GM13977 (cell line): ENCODE measurements at regions not wholly inside any gene's neighbourhood (a gene's known extent, or its start where the extent isn't known, plus 50 kb on each side); places are given as distances from the start of the nearest gene placed in this dataset.
"Not testable (repeated sequence)": the region's sequence is repeated elsewhere in the genome, so short reads cannot be mapped to it uniquely, and the experiment has no call there.

ENCODE experiments used
- DNase-seq: peaks from one replicate; pipeline ENCODE4 v3.0.0; 2012; ENCODE audit warnings: low spot score
- in situ Hi-C: fragments of 300-500 bp; cut with MboI; formaldehyde crosslinking; loops from one replicate; pipeline ENCODE4 v1.12.0; 2022; ENCODE audit warnings: low sequenced_read_pairs, low pct_unique_long_range_greater_than_20kb, mixed read lengths, inconsistent platforms; ENCODE audit not compliant: unreplicated experiment
- TF ChIP-seq, protein P1 (sequence below): IDR thresholded peaks from 2 replicates; pipeline ENCODE4 v1.5.1; 2012; ENCODE audit warnings: mild to moderate bottlenecking, control low read depth; ENCODE audit not compliant: insufficient read depth; ENCODE audit errors: extremely low read depth, missing control alignments

DNA sequence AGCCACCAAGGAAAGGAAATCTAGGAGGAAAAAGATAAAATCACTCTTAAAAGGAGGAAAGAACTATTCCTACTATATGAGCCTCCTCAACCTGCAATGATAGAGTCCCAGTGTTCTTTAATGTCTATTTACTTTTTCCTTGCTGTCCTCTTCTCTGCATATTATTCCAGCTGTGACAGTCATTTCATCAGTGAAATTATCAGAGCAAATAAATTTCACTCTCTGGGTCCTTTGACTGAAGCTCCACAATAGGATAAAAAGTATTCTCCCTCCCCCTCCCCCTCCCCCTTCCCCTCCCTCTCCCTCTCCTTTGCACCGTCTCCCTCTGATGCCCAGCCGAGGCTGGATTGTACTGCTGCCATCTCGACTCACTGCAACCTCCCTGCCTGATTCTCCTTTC is 107.5 kb upstream of the DPT start:
- in situ Hi-C loops = no loop called here
- no peak for DNase-seq
- TF ChIP-seq, protein P1, sequence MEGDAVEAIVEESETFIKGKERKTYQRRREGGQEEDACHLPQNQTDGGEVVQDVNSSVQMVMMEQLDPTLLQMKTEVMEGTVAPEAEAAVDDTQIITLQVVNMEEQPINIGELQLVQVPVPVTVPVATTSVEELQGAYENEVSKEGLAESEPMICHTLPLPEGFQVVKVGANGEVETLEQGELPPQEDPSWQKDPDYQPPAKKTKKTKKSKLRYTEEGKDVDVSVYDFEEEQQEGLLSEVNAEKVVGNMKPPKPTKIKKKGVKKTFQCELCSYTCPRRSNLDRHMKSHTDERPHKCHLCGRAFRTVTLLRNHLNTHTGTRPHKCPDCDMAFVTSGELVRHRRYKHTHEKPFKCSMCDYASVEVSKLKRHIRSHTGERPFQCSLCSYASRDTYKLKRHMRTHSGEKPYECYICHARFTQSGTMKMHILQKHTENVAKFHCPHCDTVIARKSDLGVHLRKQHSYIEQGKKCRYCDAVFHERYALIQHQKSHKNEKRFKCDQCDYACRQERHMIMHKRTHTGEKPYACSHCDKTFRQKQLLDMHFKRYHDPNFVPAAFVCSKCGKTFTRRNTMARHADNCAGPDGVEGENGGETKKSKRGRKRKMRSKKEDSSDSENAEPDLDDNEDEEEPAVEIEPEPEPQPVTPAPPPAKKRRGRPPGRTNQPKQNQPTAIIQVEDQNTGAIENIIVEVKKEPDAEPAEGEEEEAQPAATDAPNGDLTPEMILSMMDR = no peak

DNA sequence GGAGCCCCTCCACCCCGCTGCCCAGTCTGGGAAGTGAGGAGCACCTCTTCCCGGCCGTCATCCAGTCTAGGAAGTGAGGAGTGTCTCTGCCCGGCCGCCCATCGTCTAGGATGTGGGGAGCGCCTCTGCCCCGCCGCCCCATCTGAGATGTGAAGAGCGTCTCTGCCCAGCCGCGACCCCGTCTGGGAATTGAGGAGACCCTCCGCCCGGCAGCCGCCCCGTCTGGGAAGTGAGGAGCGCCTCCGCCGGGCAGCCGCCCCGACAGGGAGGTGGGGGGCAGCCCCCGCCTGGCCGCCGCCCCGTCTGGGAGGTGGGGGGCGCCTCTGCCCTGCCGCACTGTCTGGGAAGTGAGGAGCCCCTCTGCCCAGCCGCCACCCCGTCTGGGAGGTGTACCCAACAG is 108.2 kb upstream of the DPT start:
- in situ Hi-C loops, DNase-seq: not testable (repeated sequence)

DNA sequence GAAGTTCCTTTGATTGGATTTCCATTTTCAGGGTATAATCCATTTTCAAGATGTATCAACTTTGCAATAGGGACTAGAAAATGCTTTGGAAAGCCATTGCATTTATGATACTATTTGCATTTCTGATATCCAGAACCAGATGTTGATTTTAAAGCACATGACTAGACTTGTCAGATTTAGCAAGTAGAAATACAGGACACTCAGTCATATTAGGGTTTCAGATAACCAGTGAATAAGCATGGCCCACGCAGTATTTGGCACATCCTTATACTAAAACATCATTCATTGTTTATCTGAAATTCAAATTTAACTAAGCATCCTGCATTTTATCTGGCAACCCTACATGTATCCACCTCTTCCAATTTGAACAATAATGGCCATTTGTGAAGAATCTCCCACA is 113.3 kb upstream of the DPT start:
- in situ Hi-C loops = no loop called here
- TF ChIP-seq, protein P1 = no peak
- DNase-seq = no peak

DNA sequence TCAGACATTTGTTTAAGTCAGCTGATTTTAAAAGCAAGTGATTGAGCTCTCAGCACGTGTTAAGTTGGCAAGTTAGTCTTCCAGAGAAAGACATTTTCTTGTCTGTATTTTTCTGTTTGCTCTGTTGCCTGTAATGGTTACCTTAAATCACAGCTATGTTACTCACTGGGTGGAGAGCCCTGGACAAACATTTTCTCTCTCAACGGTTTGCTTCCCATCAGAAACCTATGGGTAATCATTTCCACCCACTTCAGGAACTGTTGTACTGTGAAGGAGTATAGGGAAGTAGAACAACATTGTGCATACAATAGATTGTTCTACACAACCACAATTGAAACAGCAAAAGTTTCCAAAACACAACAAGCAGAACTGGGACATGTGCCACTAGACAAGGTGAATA is 113.9 kb upstream of the DPT start:
- TF ChIP-seq, protein P1 = no peak
- in situ Hi-C loops = no loop called here
- no peak for DNase-seq

DNA sequence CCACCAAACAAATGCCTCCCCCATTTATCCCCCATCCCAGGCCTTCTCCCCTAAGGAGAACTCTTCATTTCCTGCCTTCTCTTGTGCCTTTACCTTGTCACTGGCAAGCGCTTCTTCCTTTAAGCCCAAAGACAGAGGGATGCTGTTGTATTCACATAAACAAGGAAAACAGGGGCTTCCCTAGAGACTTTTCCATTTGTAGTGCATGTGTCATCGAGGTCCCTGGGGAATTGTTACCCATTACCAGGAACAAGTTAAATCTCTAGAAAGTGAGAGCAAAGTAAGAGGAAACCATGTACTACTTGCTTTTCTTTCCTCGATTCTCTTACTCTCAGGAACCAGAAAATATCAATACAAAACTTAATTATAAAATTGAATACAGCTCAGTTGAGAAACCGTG is 114.4 kb upstream of the DPT start:
- TF ChIP-seq, protein P1 = no peak
- in situ Hi-C loops = no loop called here
- no peak for DNase-seq

DNA sequence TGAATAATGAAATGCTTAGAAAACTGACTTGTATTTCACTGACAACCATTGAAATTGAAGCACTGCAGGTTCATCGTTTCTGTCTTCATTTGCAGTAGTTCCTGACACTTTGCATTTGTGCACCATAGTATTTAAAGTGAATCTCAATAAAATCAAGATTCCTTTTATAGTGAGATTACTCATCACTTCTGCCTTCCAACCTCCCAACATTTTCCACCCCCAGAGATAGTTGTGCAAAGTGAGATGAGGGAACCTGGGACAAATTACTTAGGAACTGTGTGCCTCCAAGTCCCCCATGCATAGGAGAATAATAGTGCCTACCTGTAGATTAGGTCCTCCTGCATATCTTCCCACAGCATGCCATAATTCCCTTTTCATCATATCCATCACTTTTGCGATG is 114.9 kb upstream of the DPT start:
- TF ChIP-seq, protein P1 = no peak
- no peak for DNase-seq
- in situ Hi-C loops = no loop called here

DNA sequence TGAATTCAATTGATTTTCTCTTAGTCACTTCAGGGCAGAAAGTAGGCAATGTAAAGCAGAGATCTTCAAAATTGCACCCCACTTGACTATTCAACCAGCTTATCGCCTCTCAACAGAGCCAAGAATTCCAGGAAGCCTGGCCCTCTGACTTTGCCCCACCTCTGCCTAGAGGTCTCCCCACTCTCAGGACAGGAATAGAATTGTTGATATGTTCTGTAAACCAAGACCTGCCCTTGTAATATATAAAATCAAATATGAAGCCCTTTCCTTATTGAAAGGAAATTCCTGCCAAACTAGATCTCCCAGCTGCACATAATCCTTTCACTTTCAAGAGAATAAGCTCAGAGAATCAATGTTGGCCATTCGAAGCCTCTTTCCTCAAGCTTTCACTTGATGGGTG is 116.1 kb upstream of the DPT start:
- no peak for DNase-seq
- in situ Hi-C loops = no loop called here
- TF ChIP-seq, protein P1 = no peak
